ENCODE measurements at regions not wholly inside any gene's neighbourhood (a gene's known extent, or its start where the extent isn't known, plus 50 kb on each side); places are given as distances from the start of the nearest gene placed in this dataset.

DNA sequence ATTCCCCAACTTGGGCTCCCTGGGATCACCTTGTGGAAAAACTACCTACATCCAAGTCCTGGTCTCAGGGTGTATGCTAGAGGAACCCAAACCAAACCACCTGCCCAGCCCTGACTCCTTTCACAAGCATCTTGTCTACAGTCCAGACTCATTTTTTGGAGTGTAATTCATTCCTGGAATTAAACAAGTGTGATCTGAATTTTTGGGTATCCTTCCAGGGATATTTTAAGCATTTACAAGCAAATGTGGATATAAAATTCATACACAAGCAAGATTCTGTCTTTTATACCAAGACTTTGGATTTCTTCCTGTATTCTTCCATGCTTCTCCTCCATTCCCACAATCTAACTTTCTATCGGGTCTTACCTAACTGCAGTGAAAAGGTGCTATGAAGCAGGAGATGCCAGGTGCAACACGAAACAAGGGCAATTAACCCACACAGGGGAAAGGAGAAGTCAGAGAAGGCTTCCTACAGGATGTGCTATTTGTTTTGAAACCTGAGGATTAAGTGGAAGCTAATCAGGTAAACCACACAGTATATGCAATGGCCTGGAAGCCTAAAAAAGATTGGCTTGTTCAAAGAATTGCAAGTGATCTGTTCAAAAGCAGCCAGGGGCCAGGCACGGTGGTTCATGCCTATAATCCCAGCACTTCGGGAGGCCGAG is 417.2 kb upstream of the C16orf82 start:
- TF ChIP-seq, protein P1, sequence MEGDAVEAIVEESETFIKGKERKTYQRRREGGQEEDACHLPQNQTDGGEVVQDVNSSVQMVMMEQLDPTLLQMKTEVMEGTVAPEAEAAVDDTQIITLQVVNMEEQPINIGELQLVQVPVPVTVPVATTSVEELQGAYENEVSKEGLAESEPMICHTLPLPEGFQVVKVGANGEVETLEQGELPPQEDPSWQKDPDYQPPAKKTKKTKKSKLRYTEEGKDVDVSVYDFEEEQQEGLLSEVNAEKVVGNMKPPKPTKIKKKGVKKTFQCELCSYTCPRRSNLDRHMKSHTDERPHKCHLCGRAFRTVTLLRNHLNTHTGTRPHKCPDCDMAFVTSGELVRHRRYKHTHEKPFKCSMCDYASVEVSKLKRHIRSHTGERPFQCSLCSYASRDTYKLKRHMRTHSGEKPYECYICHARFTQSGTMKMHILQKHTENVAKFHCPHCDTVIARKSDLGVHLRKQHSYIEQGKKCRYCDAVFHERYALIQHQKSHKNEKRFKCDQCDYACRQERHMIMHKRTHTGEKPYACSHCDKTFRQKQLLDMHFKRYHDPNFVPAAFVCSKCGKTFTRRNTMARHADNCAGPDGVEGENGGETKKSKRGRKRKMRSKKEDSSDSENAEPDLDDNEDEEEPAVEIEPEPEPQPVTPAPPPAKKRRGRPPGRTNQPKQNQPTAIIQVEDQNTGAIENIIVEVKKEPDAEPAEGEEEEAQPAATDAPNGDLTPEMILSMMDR (IDR thresholded peaks at IDR 0.05; ENCODE audit: low read length, missing control alignments), result no peak
- DNase-seq (ENCODE audit: low read depth), result no peak
- no peak overlapping the region for H3K4me3 ChIP-seq (replicated peaks; ENCODE audit: low read depth, low read length)

DNA sequence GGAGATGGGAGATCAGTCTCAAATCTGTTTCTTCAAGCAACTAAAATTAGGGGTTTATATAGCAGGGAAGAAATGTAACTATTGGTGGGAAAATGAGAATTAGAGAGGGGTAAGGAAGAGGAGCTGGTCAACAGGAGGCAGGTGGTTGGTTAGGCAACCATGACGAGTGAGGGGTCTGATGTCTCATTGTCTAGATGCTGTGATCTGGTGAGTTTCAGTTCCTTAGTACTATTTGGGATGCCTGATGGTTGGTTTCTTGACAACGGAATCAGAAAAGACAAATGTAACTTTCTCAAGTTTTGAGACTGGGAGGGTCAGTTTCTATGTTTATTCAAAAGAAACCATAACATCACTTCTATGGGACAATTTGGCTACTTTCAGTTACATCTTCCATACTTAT is 415.3 kb upstream of the C16orf82 start:
- TF ChIP-seq, protein P1 (IDR thresholded peaks at IDR 0.05; ENCODE audit: low read length, missing control alignments), result no peak
- H3K4me3 ChIP-seq (replicated peaks; ENCODE audit: low read depth, low read length), result no peak overlapping the region
- no peak for DNase-seq (ENCODE audit: low read depth)

DNA sequence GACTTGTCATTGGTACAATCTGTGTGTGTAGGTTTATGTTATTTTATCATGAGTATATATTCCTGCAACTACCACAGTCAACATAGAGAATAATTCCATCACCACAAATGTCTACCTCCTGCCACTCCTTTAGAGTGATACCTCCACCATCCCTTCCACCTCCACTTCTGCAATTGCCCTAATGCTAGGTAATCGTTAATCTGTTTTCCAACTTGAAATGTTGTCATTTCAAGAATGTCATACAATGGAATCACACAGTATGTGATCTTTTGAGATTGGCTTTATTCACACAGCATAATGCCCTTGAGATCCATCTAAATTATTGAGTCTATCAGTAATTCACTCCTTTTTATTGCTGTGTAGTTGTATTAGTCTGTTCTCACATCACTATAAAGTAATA is 414.8 kb upstream of the C16orf82 start:
- no peak for DNase-seq (ENCODE audit: low read depth)
- no peak overlapping the region for H3K4me3 ChIP-seq (replicated peaks; ENCODE audit: low read depth, low read length)
- TF ChIP-seq, protein P1 (IDR thresholded peaks at IDR 0.05; ENCODE audit: low read length, missing control alignments), result no peak

DNA sequence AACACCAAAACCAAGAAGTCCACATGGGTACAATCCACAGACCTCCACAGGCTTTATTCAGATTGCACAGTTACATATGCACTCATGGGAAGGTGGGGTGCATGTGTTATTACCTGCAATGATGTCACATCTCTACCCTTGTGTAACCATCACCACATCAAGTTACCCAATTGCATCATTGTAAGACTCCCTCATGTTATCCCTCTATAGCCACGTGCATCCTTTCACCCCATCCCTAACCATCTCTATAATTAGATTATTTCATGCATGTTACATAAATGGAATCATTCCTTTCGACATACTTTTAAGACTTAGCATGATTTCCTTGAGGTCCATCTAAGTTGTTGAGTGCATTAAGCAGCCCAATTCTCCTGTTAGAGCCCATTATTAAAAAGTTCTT is 408.2 kb upstream of the C16orf82 start:
- DNase-seq (ENCODE audit: low read depth), result no peak
- no peak overlapping the region for H3K4me3 ChIP-seq (replicated peaks; ENCODE audit: low read depth, low read length)
- TF ChIP-seq, protein P1 (IDR thresholded peaks at IDR 0.05; ENCODE audit: low read length, missing control alignments), result no peak

DNA sequence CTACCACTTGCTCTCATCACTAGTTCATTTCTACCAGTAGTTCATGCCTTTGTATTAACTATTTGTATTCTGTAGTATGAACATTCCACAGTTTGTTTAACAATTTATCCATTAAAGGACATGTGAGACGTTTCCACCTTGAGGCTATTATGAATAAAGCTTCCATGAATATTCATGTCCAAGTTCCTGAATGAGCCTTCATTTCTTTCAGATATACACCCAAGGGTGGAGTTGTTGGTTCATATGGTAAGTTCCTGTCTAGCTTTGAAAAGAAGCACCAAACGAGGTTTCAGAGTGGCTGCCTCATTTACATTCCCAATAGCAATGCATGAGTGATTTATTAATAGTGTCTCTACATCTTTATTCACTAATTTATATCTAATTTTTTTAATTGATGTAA is 407.8 kb upstream of the C16orf82 start:
- no peak overlapping the region for H3K4me3 ChIP-seq (replicated peaks; ENCODE audit: low read depth, low read length)
- TF ChIP-seq, protein P1 (IDR thresholded peaks at IDR 0.05; ENCODE audit: low read length, missing control alignments), result no peak
- no peak for DNase-seq (ENCODE audit: low read depth)

DNA sequence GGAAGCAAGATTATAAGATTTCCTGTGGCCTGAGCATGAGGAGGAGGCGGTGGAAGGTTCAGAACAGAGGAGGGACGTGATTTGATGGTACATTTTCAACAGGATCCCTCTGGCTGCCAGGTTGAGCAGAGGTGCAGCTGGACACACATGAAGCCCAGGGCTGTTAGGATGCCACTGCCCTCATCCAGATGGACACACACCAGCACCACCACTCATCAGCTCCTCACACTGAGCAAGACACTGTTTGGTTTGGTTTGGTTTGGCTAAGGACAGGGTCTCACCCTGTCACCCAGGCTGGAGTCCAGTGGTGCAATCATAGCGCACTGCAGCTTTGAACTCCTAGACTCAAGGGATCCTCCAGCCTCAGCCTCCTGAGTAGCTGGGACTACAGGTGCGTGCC is 402.6 kb upstream of the C16orf82 start:
- H3K4me3 ChIP-seq (replicated peaks; ENCODE audit: low read depth, low read length), result no peak overlapping the region
- TF ChIP-seq, protein P1 (IDR thresholded peaks at IDR 0.05; ENCODE audit: low read length, missing control alignments), result no peak
- no peak for DNase-seq (ENCODE audit: low read depth)
